ENCODE measurements at regions not wholly inside any gene's neighbourhood (a gene's known extent, or its start where the extent isn't known, plus 50 kb on each side); places are given as distances from the start of the nearest gene placed in this dataset.

DNA sequence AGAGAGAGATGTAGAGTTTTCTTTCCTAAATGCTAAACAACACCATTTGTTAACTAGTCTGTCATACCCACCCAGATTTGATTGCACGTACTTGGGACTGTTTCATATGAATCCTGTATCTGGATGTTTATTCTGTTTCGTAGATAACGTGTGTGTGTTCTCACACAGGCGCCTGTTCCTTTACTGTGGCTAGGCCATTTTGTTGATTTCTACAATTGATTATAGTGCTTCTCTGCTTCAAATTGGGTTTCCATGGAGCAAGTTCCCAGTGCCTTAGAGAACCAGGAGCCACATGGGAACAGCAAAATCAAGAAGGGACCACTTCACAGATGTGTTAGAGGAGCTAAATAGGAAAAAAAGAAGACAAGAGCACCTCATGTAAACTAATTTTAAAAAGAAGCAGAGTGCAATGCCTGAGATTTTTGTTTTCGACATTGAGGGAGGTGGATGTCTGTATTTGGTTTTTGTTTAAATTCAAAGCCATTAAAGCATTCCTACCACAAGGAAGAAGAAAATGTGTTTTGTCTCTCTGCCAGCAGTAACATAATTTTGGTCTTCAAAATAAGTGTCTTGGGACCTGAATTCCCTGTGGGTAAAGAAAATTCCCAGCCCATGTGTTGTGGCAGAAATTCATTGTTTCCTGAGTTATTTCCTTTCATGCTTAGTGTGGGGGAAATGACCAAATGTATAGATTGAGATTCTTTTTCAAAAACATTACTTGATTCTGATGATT, 424.0 kb upstream of the C2CD4B start:
- TF ChIP-seq TAF1 (IDR thresholded peaks at IDR 0.05; ENCODE audit: low read depth, low read length) (no peak), POLR2AphosphoS5 (IDR thresholded peaks at IDR 0.05; ENCODE audit: low read depth, low read length) (no peak), POU2F2 (IDR thresholded peaks at IDR 0.05; ENCODE audit: low read depth, low read length) (no peak), SPI1 (IDR thresholded peaks at IDR 0.05; ENCODE audit: low read depth, low read length) (no peak), PAX5 (IDR thresholded peaks at IDR 0.05; ENCODE audit: insufficient read depth, low read length, severe bottlenecking) (no peak), POLR2A (IDR thresholded peaks at IDR 0.05; ENCODE audit: low read depth, low read length) (no peak)
- DNase-seq (ENCODE audit: insufficient read length, low spot score) = no peak
- no peak for FAIRE-seq

GRCh38 chr15:62591842-62592838, 427.1 kb upstream of the C2CD4B start:
- no peak for FAIRE-seq
- no peak for DNase-seq (ENCODE audit: insufficient read length, low spot score)
- TF ChIP-seq POLR2A (IDR thresholded peaks at IDR 0.05; ENCODE audit: low read depth, low read length) (no peak), POU2F2 (IDR thresholded peaks at IDR 0.05; ENCODE audit: low read depth, low read length) (no peak), POLR2AphosphoS5 (IDR thresholded peaks at IDR 0.05; ENCODE audit: low read depth, low read length) (no peak), TAF1 (IDR thresholded peaks at IDR 0.05; ENCODE audit: low read depth, low read length) (no peak), SPI1 (IDR thresholded peaks at IDR 0.05; ENCODE audit: low read depth, low read length) (no peak), PAX5 (IDR thresholded peaks at IDR 0.05; ENCODE audit: insufficient read depth, low read length, severe bottlenecking) (no peak)

GRCh38 chr15:62592920-62593319, 427.8 kb upstream of the C2CD4B start:
- TF ChIP-seq POU2F2 (IDR thresholded peaks at IDR 0.05; ENCODE audit: low read depth, low read length) (no peak), SPI1 (IDR thresholded peaks at IDR 0.05; ENCODE audit: low read depth, low read length) (no peak), TAF1 (IDR thresholded peaks at IDR 0.05; ENCODE audit: low read depth, low read length) (no peak), PAX5 (IDR thresholded peaks at IDR 0.05; ENCODE audit: insufficient read depth, low read length, severe bottlenecking) (no peak), POLR2AphosphoS5 (IDR thresholded peaks at IDR 0.05; ENCODE audit: low read depth, low read length) (no peak), POLR2A (IDR thresholded peaks at IDR 0.05; ENCODE audit: low read depth, low read length) (no peak)
- no peak for FAIRE-seq
- DNase-seq (ENCODE audit: insufficient read length, low spot score) = no peak

- TF ChIP-seq POU2F2 (IDR thresholded peaks at IDR 0.05; ENCODE audit: low read depth, low read length) = no peak
- no peak for TF ChIP-seq POLR2AphosphoS5 (IDR thresholded peaks at IDR 0.05; ENCODE audit: low read depth, low read length)
- TF ChIP-seq TAF1 (IDR thresholded peaks at IDR 0.05; ENCODE audit: low read depth, low read length) = no peak
- TF ChIP-seq POLR2A (IDR thresholded peaks at IDR 0.05; ENCODE audit: low read depth, low read length) = no peak
- no peak for TF ChIP-seq SPI1 (IDR thresholded peaks at IDR 0.05; ENCODE audit: low read depth, low read length)
- TF ChIP-seq PAX5 (IDR thresholded peaks at IDR 0.05; ENCODE audit: insufficient read depth, low read length, severe bottlenecking) = no peak
- DNase-seq (ENCODE audit: insufficient read length, low spot score) = no peak
- FAIRE-seq = no peak
Measured at GRCh38 chr15:62593681-62594399, 428.8 kb upstream of the C2CD4B start.

- DNase-seq (ENCODE audit: insufficient read length, low spot score) = no peak
- no peak for FAIRE-seq
- TF ChIP-seq POU2F2 (IDR thresholded peaks at IDR 0.05; ENCODE audit: low read depth, low read length) = no peak
- TF ChIP-seq TAF1 (IDR thresholded peaks at IDR 0.05; ENCODE audit: low read depth, low read length) = no peak
- no peak for TF ChIP-seq POLR2A (IDR thresholded peaks at IDR 0.05; ENCODE audit: low read depth, low read length)
- TF ChIP-seq PAX5 (IDR thresholded peaks at IDR 0.05; ENCODE audit: insufficient read depth, low read length, severe bottlenecking) = no peak
- no peak for TF ChIP-seq SPI1 (IDR thresholded peaks at IDR 0.05; ENCODE audit: low read depth, low read length)
- no peak for TF ChIP-seq POLR2AphosphoS5 (IDR thresholded peaks at IDR 0.05; ENCODE audit: low read depth, low read length)
Measured at GRCh38 chr15:62598217-62598616, 433.1 kb upstream of the C2CD4B start.

GRCh38 chr15:62599791-62600777, 435.0 kb upstream of the C2CD4B start:
- DNase-seq (ENCODE audit: insufficient read length, low spot score) (no peak), FAIRE-seq (no peak)
- TF ChIP-seq PAX5 (IDR thresholded peaks at IDR 0.05; ENCODE audit: insufficient read depth, low read length, severe bottlenecking) (no peak), POLR2AphosphoS5 (IDR thresholded peaks at IDR 0.05; ENCODE audit: low read depth, low read length) (no peak), POLR2A (IDR thresholded peaks at IDR 0.05; ENCODE audit: low read depth, low read length) (no peak), POU2F2 (IDR thresholded peaks at IDR 0.05; ENCODE audit: low read depth, low read length) (no peak), SPI1 (IDR thresholded peaks at IDR 0.05; ENCODE audit: low read depth, low read length) (no peak), TAF1 (IDR thresholded peaks at IDR 0.05; ENCODE audit: low read depth, low read length) (no peak)

DNA sequence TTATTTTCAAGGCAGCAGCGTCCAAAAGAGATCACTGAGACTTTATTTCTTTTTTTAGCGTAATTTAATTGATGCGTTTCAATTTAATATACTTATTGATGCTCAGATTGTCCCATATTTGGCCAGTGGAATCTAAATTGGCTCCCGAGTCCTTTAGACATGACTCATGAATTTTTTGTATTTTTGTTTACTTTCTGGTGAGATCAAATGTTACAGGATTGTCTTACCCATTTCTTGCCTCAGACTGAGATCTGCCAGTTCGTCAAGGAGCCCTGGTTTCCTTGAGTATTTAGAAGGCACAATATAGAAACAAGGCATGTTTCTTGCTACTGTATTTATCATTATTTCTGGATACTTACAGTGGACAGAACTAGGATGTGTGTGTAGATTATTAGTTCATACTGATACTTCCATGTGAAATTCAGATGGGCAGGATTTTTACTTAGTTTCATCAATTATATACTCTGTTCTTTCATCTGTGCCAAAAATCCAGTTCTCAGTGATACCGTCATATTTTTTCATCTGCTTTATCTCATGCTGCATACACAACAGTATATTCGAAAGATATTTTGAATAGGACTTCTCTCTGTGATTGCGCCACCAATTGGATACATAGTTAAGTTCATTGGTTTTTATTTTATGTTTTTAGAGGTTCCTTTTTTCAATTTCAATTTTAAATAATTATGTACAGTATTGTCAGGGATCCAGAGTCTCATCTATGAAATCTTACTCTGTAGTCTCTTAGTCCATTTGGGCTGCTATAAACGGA, 436.9 kb upstream of the C2CD4B start:
- DNase-seq (ENCODE audit: insufficient read length, low spot score) (no peak), FAIRE-seq (no peak)
- TF ChIP-seq POLR2AphosphoS5 (IDR thresholded peaks at IDR 0.05; ENCODE audit: low read depth, low read length) (no peak), SPI1 (IDR thresholded peaks at IDR 0.05; ENCODE audit: low read depth, low read length) (no peak), POLR2A (IDR thresholded peaks at IDR 0.05; ENCODE audit: low read depth, low read length) (no peak), POU2F2 (IDR thresholded peaks at IDR 0.05; ENCODE audit: low read depth, low read length) (no peak), PAX5 (IDR thresholded peaks at IDR 0.05; ENCODE audit: insufficient read depth, low read length, severe bottlenecking) (no peak), TAF1 (IDR thresholded peaks at IDR 0.05; ENCODE audit: low read depth, low read length) (no peak)
